ENCODE measurements at regions not wholly inside any gene's neighbourhood (a gene's known extent, or its start where the extent isn't known, plus 50 kb on each side); places are given as distances from the start of the nearest gene placed in this dataset.
"Not testable (repeated sequence)": the region's sequence is repeated elsewhere in the genome, so short reads cannot be mapped to it uniquely, and the experiment has no call there.

- not testable (repeated sequence) for TF ChIP-seq FOXA1 (IDR thresholded peaks at IDR 0.05); SUZ12 (IDR thresholded peaks at IDR 0.05); ZNF384 (IDR thresholded peaks at IDR 0.05); FOXK2 (IDR thresholded peaks at IDR 0.05); NFRKB (IDR thresholded peaks at IDR 0.05); PKNOX1 (IDR thresholded peaks at IDR 0.05); FOXM1 (IDR thresholded peaks at IDR 0.05; ENCODE audit: borderline replicate concordance); BHLHE40 (IDR thresholded peaks at IDR 0.05; ENCODE audit: borderline replicate concordance)
These were observed 84.5 kb upstream of the FBXO28 start for GRCh38 chr1:224029286-224030025.
